ENCODE measurements at regions not wholly inside any gene's neighbourhood (a gene's known extent, or its start where the extent isn't known, plus 50 kb on each side); places are given as distances from the start of the nearest gene placed in this dataset.
"Not testable (repeated sequence)": the region's sequence is repeated elsewhere in the genome, so short reads cannot be mapped to it uniquely, and the experiment has no call there.

DNA sequence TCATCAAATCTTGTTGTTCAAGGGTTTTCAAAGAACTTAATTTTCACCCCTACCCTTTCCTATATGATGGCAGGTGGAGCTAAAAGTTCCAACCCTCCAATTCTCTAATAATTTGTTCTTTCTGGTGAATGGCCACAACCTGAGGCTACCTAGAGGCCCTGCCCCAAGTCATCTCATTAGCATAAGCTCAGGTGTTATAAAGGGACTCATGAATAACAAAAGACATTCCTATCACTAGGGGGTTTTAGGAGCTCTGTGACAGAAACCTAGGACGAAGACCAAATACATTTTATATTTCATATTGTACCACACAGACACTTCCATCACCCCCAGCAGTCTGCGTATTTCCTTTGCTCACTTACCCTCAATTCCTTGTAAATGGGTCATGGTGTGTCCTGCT, 483.6 kb upstream of the EPHA6 start:
- TF ChIP-seq, protein P1, sequence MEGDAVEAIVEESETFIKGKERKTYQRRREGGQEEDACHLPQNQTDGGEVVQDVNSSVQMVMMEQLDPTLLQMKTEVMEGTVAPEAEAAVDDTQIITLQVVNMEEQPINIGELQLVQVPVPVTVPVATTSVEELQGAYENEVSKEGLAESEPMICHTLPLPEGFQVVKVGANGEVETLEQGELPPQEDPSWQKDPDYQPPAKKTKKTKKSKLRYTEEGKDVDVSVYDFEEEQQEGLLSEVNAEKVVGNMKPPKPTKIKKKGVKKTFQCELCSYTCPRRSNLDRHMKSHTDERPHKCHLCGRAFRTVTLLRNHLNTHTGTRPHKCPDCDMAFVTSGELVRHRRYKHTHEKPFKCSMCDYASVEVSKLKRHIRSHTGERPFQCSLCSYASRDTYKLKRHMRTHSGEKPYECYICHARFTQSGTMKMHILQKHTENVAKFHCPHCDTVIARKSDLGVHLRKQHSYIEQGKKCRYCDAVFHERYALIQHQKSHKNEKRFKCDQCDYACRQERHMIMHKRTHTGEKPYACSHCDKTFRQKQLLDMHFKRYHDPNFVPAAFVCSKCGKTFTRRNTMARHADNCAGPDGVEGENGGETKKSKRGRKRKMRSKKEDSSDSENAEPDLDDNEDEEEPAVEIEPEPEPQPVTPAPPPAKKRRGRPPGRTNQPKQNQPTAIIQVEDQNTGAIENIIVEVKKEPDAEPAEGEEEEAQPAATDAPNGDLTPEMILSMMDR (IDR thresholded peaks at IDR 0.05), result no peak
- DNase-seq (ENCODE audit: low spot score), result no peak
- Histone ChIP-seq H3K4me3 (no peak overlapping the region), H3K27ac (no peak overlapping the region), H3K36me3 (no peaks in the 10 kb centered on the region), H3K27me3 (no peaks in the 10 kb centered on the region), H3K4me1 (no peaks in the 10 kb centered on the region), H3K9me3 (no peaks in the 10 kb centered on the region)

DNA sequence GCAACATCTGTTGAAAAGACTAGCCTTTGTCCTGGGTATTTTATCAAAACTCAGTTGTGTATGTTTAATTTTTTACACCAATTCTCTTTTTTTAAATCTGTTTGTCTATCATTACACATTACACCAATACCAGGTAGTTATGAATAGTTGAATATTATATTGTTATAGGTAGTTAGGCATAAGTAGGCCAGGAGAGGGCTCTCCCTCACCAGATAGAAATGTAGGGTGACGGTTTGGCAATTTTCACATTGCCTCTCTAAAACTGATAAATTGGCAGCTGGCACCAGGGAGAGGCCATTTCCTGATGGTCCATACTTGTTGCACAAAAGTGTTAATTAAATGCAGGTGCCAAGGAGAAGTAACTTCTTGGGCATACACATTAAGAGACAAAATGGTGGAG, 483.1 kb upstream of the EPHA6 start:
- no peaks in the 10 kb centered on the region for H3K27me3 ChIP-seq
- H3K4me3 ChIP-seq, result no peak overlapping the region
- DNase-seq (ENCODE audit: low spot score), result no peak
- no peaks in the 10 kb centered on the region for H3K9me3 ChIP-seq
- no peak overlapping the region for H3K27ac ChIP-seq
- H3K4me1 ChIP-seq, result no peaks in the 10 kb centered on the region
- H3K36me3 ChIP-seq, result no peaks in the 10 kb centered on the region
- TF ChIP-seq, protein P1 (IDR thresholded peaks at IDR 0.05), result no peak

DNA sequence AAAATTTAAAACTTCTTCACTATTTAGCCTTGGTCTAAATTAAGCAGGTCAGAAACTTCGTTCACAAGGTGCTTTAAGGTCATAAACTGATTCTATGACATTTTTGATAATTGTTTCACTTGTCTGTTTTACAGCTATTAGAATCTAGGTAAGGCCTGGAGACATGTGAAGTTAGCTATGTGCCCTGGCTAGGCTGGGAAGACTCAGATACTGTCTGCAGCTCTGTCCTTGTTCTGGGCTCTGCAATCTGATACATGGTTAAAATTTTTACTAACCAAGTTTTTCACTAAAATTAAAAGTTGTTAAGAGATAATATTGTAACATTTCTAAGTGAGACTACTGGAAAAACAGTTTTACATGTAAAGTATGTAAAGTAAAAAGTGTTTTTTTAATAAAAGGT, 479.6 kb upstream of the EPHA6 start:
- no peak overlapping the region for H3K27ac ChIP-seq
- no peak overlapping the region for H3K4me3 ChIP-seq
- no peak for DNase-seq (ENCODE audit: low spot score)
- H3K4me1 ChIP-seq, result no peaks in the 10 kb centered on the region
- H3K27me3 ChIP-seq, result no peaks in the 10 kb centered on the region
- TF ChIP-seq, protein P1 (IDR thresholded peaks at IDR 0.05), result no peak
- no peaks in the 10 kb centered on the region for H3K9me3 ChIP-seq
- no peaks in the 10 kb centered on the region for H3K36me3 ChIP-seq

DNA sequence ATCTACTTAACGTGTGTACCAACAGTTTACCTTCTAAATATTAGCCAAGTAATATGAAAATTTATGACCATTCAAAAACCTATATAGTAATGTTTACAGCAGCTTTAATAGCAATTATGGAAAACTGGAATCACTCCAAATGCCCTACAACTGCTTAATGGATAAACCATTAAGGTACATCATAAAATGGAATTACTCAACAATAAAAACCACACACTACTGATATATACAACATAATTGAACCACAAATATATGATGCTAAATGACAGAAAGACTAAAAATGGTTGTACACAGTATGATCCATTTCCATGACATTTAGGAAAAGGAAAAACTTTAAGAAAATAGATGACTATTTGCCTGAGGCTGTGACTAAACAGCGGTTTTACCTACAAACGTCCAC, 467.1 kb upstream of the EPHA6 start:
- TF ChIP-seq, protein P1 (IDR thresholded peaks at IDR 0.05), result no peak
- no peaks in the 10 kb centered on the region for H3K4me1 ChIP-seq
- no peak overlapping the region for H3K27ac ChIP-seq
- no peaks in the 10 kb centered on the region for H3K9me3 ChIP-seq
- no peaks in the 10 kb centered on the region for H3K36me3 ChIP-seq
- H3K4me3 ChIP-seq, result no peak overlapping the region
- no peak for DNase-seq (ENCODE audit: low spot score)
- no peaks in the 10 kb centered on the region for H3K27me3 ChIP-seq

DNA sequence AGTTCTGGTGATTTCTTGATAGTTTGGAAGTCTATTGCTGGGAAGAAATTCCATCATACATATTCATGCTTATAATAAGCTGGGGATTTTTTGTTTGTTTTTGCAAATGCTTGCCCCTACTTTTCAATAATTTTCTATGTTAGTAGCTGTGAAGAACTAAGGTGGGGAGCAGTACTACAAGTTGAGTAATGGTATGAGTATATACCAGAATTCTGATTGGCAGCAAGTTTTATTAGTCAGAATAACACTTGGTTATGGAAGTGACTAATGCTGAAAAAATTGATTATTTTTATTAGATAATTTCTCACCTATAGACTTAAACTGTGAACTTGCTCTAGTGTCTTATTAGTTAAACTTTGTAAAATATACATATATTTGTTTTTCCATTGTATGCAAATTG, 462.8 kb upstream of the EPHA6 start:
- H3K4me1 ChIP-seq; H3K9me3 ChIP-seq; H3K27me3 ChIP-seq; H3K36me3 ChIP-seq; DNase-seq (ENCODE audit: low spot score); H3K27ac ChIP-seq; H3K4me3 ChIP-seq: not testable (repeated sequence)

DNA sequence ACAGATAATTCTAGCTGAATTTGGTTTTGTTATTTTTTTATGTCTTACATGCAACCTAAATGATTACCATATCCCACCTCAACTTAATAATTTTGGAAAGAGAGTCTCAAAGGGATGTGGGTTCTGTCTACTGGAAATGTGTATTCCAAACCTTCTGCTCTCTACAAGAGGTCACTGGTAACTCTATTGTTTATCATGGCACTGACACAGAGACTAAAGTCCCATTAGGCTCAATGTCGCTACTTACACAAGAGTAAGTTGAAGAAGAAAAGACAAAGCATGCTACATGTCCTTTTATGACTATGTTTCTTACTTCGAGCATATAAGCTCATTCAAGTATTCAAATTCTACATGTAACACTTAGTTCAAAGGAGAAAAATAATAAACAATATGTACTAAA, 460.3 kb upstream of the EPHA6 start:
- H3K36me3 ChIP-seq, result no peaks in the 10 kb centered on the region
- H3K4me1 ChIP-seq, result no peaks in the 10 kb centered on the region
- H3K4me3 ChIP-seq, result no peak overlapping the region
- H3K27me3 ChIP-seq, result no peaks in the 10 kb centered on the region
- no peak for DNase-seq (ENCODE audit: low spot score)
- H3K9me3 ChIP-seq, result no peaks in the 10 kb centered on the region
- TF ChIP-seq, protein P1 (IDR thresholded peaks at IDR 0.05), result no peak
- no peak overlapping the region for H3K27ac ChIP-seq

All from right atrium auricular region (tissue), 2 donors.